ENCODE measurements at regions not wholly inside any gene's neighbourhood (a gene's known extent, or its start where the extent isn't known, plus 50 kb on each side); places are given as distances from the start of the nearest gene placed in this dataset.

GRCh38 chr2:120674246-120675170, 61.2 kb upstream of the GLI2 start:
- in situ Hi-C loops (cut with HindIII; ENCODE audit: low pct_ligation_motif_present, low pct_unique_long_range_greater_than_20kb, low sequenced_read_pairs): no loop called here
- no peak for DNase-seq

- in situ Hi-C loops (cut with HindIII; ENCODE audit: low pct_ligation_motif_present, low pct_unique_long_range_greater_than_20kb, low sequenced_read_pairs): no loop called here
- peak; percentile 27 for DNase-seq
These were observed 60.1 kb upstream of the GLI2 start for GRCh38 chr2:120675460-120676130.

GRCh38 chr2:120677221-120677620, 58.4 kb upstream of the GLI2 start:
- in situ Hi-C loops (cut with HindIII; ENCODE audit: low pct_ligation_motif_present, low pct_unique_long_range_greater_than_20kb, low sequenced_read_pairs): no loop called here
- DNase-seq: no peak

- DNase-seq: no peak
- in situ Hi-C loops (cut with HindIII; ENCODE audit: low pct_ligation_motif_present, low pct_unique_long_range_greater_than_20kb, low sequenced_read_pairs): no loop called here
These were observed 57.9 kb upstream of the GLI2 start for GRCh38 chr2:120677696-120678247.

- in situ Hi-C loops (cut with HindIII; ENCODE audit: low pct_ligation_motif_present, low pct_unique_long_range_greater_than_20kb, low sequenced_read_pairs): no loop called here
- DNase-seq: no peak
These were observed 57.4 kb upstream of the GLI2 start for GRCh38 chr2:120678251-120678650.

- in situ Hi-C loops (cut with HindIII; ENCODE audit: low pct_ligation_motif_present, low pct_unique_long_range_greater_than_20kb, low sequenced_read_pairs): no loop called here
These were observed 56.7 kb upstream of the GLI2 start for GRCh38 chr2:120678926-120679325.

GRCh38 chr2:120679526-120679925, 56.1 kb upstream of the GLI2 start:
- DNase-seq: no peak
- in situ Hi-C loops (cut with HindIII; ENCODE audit: low pct_ligation_motif_present, low pct_unique_long_range_greater_than_20kb, low sequenced_read_pairs): no loop called here

More at GRCh38 chr2:120678926-120679325, 56.7 kb upstream of the GLI2 start:
- no peak for DNase-seq

GRCh38 chr2:120680136-120680761, 55.4 kb upstream of the GLI2 start:
- DNase-seq: peak; percentile 79
- in situ Hi-C loops (cut with HindIII; ENCODE audit: low pct_ligation_motif_present, low pct_unique_long_range_greater_than_20kb, low sequenced_read_pairs): no loop called here

- in situ Hi-C loops (cut with HindIII; ENCODE audit: low pct_ligation_motif_present, low pct_unique_long_range_greater_than_20kb, low sequenced_read_pairs): no loop called here
- DNase-seq: no peak
These were observed 54.5 kb upstream of the GLI2 start for GRCh38 chr2:120681181-120681580.

GRCh38 chr2:120681696-120682288, 53.9 kb upstream of the GLI2 start:
- in situ Hi-C loops (cut with HindIII; ENCODE audit: low pct_ligation_motif_present, low pct_unique_long_range_greater_than_20kb, low sequenced_read_pairs): no loop called here
- no peak for DNase-seq

GRCh38 chr2:120682654-120683053, 53.0 kb upstream of the GLI2 start:
- DNase-seq: no peak
- in situ Hi-C loops (cut with HindIII; ENCODE audit: low pct_ligation_motif_present, low pct_unique_long_range_greater_than_20kb, low sequenced_read_pairs): no loop called here

GRCh38 chr2:120683081-120683480, 52.6 kb upstream of the GLI2 start:
- DNase-seq: no peak
- in situ Hi-C loops (cut with HindIII; ENCODE audit: low pct_ligation_motif_present, low pct_unique_long_range_greater_than_20kb, low sequenced_read_pairs): no loop called here

- in situ Hi-C loops (cut with HindIII; ENCODE audit: low pct_ligation_motif_present, low pct_unique_long_range_greater_than_20kb, low sequenced_read_pairs): no loop called here
- DNase-seq: no peak
These were observed 52.0 kb upstream of the GLI2 start for GRCh38 chr2:120683701-120684100.

GRCh38 chr2:120684289-120685065, 51.2 kb upstream of the GLI2 start:
- no peak for DNase-seq
- in situ Hi-C loops (cut with HindIII; ENCODE audit: low pct_ligation_motif_present, low pct_unique_long_range_greater_than_20kb, low sequenced_read_pairs): no loop called here

- in situ Hi-C loops (cut with HindIII; ENCODE audit: low pct_ligation_motif_present, low pct_unique_long_range_greater_than_20kb, low sequenced_read_pairs): no loop called here
- no peak for DNase-seq
These were observed 50.3 kb upstream of the GLI2 start for GRCh38 chr2:120685066-120685973.
